GM12891 (cell line): ENCODE measurements at regions not wholly inside any gene's neighbourhood (a gene's known extent, or its start where the extent isn't known, plus 50 kb on each side); places are given as distances from the start of the nearest gene placed in this dataset.

ENCODE experiments used
- POLR2A ChIP-seq: IDR thresholded peaks from 2 replicates; pipeline ENCODE4 v1.6.1; 2011; ENCODE audit warnings: low read depth, low read length, control low read depth
- POLR2AphosphoS5 ChIP-seq: IDR thresholded peaks from 2 replicates; pipeline ENCODE4 v1.6.1; 2011; ENCODE audit warnings: low read depth, low read length, control low read depth

DNA sequence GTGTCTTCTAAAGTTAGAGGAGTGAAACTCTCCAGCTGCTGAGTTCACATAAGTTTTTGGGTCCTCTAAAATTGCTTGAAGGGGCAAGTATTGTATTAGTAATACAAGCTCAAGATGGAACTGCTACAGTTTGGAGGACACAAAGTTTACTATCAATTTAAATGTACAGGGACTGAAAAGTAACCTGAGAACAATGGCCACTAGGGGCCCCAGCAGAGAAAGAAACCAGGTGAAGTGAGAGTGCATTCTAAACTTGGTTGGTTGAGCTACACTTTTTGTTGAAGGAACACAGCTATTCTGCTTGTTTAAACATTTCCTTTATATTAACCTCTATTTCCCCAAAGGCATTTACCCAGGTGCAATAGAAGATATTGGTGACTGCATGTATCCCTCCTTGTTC is 755.5 kb downstream of the GBE1 start:
- TF ChIP-seq POLR2A: no peak
- no peak for TF ChIP-seq POLR2AphosphoS5
